HCT116 (cell line): ENCODE measurements at regions not wholly inside any gene's neighbourhood (a gene's known extent, or its start where the extent isn't known, plus 50 kb on each side); places are given as distances from the start of the nearest gene placed in this dataset.

Source experiments
- ATAC-seq: fragments of 200-7000 bp; cut with Tn5 transposase; 2 replicates; pipeline ENCODE4 v1.9.1; 2020; ENCODE audit warnings: mild to moderate bottlenecking, moderate library complexity
- BruUV-seq: library from RNA; stranded (reverse); fragments of 400-500 nt; replicated peaks from 2 replicates; lab custom pipeline; 2021; lab: Mats Ljungman, UMichigan
- CTCF ChIA-PET: fragments of 300-600 bp; sonication (Branson Sonifier 250); formaldehyde crosslinking; loops from one replicate; lab custom pipeline; 2021; ENCODE audit warnings: antibody characterized with exemption; lab: Charles Lee
- POLR2A ChIA-PET: fragments of 300-600, 350-600 bp; sonication (Branson Sonifier 250); formaldehyde crosslinking; loops from one replicate; lab custom pipeline; 2021; ENCODE audit warnings: antibody characterized with exemption; lab: Charles Lee
- RAD21 ChIA-PET, 2 experiments: fragments of 300-600 bp; sonication (Branson Sonifier 250); formaldehyde crosslinking; loops; one replicate each; lab custom pipeline; 2023; ENCODE audit warnings: low total read pairs in 2 of 2; ENCODE audit not compliant: uncharacterized antibody in 2 of 2, unreplicated experiment in 2 of 2, low non-redundant PET in 1 of 2; lab: Charles Lee
- DNase-seq: peaks from one replicate; pipeline ENCODE4 v3.0.0-alpha.2; 2010; ENCODE audit warnings: low read depth, low spot score
- H2AFZ ChIP-seq: fragments of 200-600 bp; shearing (Covaris generic), sonication (generic); 2 replicates; pipeline ENCODE4 v1.6.1; 2017; ENCODE audit warnings: low read depth, mixed run types, mixed read lengths, antibody characterized with exemption, low read length; ENCODE audit not compliant: poor library complexity, severe bottlenecking
- H3K27ac ChIP-seq: 2 replicates; pipeline ENCODE4 v1.5.1; 2012; ENCODE audit warnings: low read depth, low read length
- H3K27me3 ChIP-seq: fragments of 200-600 bp; sonication (generic); 2 replicates; pipeline ENCODE4 v1.6.1; 2016; ENCODE audit warnings: mixed run types, low read length, mixed read lengths; ENCODE audit not compliant: insufficient read depth
- H3K36me3 ChIP-seq, 2 experiments: fragments of 200-500 bp in 1 of 2; fragments of 200-600 bp in 1 of 2; sonication (Bioruptor generic) in 1 of 2; sonication (generic) in 1 of 2; 2 replicates each; pipeline versions ENCODE4 v1.5.1 to v1.6.1; 2014 to 2016; ENCODE audit warnings: low read length in 2 of 2, inconsistent platforms in 1 of 2, mixed read lengths in 1 of 2, mixed run types in 1 of 2; ENCODE audit not compliant: insufficient read depth in 2 of 2, control insufficient read depth in 1 of 2
- H3K4me1 ChIP-seq, 2 experiments: fragments of 200-600 bp in 1 of 2; sonication (generic) in 1 of 2; 2 replicates each; pipeline versions ENCODE4 v1.5.1 to v1.6.1; 2012 to 2017; ENCODE audit warnings: low read length in 2 of 2, inconsistent platforms in 1 of 2, mild to moderate bottlenecking in 1 of 2, mixed read lengths in 1 of 2, mixed run types in 1 of 2, moderate library complexity in 1 of 2; ENCODE audit not compliant: insufficient read depth in 2 of 2, control insufficient read depth in 1 of 2
- H3K4me2 ChIP-seq: fragments of 200-600 bp; sonication (generic); 2 replicates; pipeline ENCODE4 v1.6.1; 2017; ENCODE audit warnings: mixed run types, low read length, mixed read lengths
- H3K4me3 ChIP-seq, 2 experiments: fragments of 200-600 bp in 1 of 2; sonication (generic) in 1 of 2; replicated peaks in 1 of 2; 2 replicates each; pipeline ENCODE4 v1.5.1; 2011 to 2016; ENCODE audit warnings: low read length in 2 of 2, control low read depth in 1 of 2, low read depth in 1 of 2, mild to moderate bottlenecking in 1 of 2, mixed read lengths in 1 of 2, mixed run types in 1 of 2
- H3K79me2 ChIP-seq: fragments of 200-600 bp; sonication (generic); 2 replicates; pipeline ENCODE4 v1.6.1; 2017; ENCODE audit warnings: mild to moderate bottlenecking, mixed run types, low read length, moderate library complexity, mixed read lengths; ENCODE audit not compliant: insufficient read depth
- H3K9ac ChIP-seq: fragments of 200-600 bp; sonication (generic); 2 replicates; pipeline ENCODE4 v1.6.1; 2016; ENCODE audit warnings: low read length, mixed read lengths
- H3K9me2 ChIP-seq: fragments of 200-600 bp; sonication (generic), shearing (Covaris generic); 2 replicates; pipeline ENCODE4 v1.6.1; 2017; ENCODE audit warnings: mixed run types, mild to moderate bottlenecking, moderate library complexity; ENCODE audit not compliant: insufficient read depth
- H3K9me3 ChIP-seq, 2 experiments: fragments of 200-500 bp in 1 of 2; fragments of 200-600 bp in 1 of 2; sonication (Bioruptor generic) in 1 of 2; sonication (generic) in 1 of 2; 2 replicates each; pipeline ENCODE4 v1.6.1; 2014 to 2017; ENCODE audit warnings: low read length in 2 of 2, mixed read lengths in 2 of 2, inconsistent platforms in 1 of 2, low read depth in 1 of 2, mild to moderate bottlenecking in 1 of 2, mixed run types in 1 of 2, moderate library complexity in 1 of 2; ENCODE audit not compliant: control insufficient read depth in 1 of 2, insufficient read depth in 1 of 2
- H4K20me1 ChIP-seq: fragments of 200-600 bp; sonication (generic), shearing (Covaris generic); 2 replicates; pipeline ENCODE4 v1.6.1; 2017; ENCODE audit warnings: mixed run types, mild to moderate bottlenecking, moderate library complexity; ENCODE audit not compliant: insufficient read depth
- ATF3 ChIP-seq: IDR thresholded peaks from 2 replicates; pipeline ENCODE4 v1.6.1; 2012
- CEBPB ChIP-seq: IDR thresholded peaks from 2 replicates; pipeline ENCODE4 v1.6.1; 2012; ENCODE audit warnings: low read depth
- CTCF ChIP-seq, 3 experiments: fragments of 200-600 bp in 1 of 3; sonication (generic) in 1 of 3; IDR thresholded peaks in 2 of 3; conservative IDR thresholded peaks in 1 of 3; 2 replicates each; pipeline ENCODE4 v1.5.1; 2012 to 2017; ENCODE audit warnings: low read depth in 2 of 3, low read length in 2 of 3, antibody characterized with exemption in 1 of 3, borderline replicate concordance in 1 of 3, control low read depth in 1 of 3, mild to moderate bottlenecking in 1 of 3, mixed read lengths in 1 of 3, mixed run types in 1 of 3, moderate library complexity in 1 of 3; ENCODE audit not compliant: insufficient read depth in 1 of 3
- ELF1 ChIP-seq: IDR thresholded peaks from 2 replicates; pipeline ENCODE4 v1.6.1; 2012; ENCODE audit warnings: low read depth, borderline replicate concordance
- EZH2 ChIP-seq: fragments of 200-600 bp; sonication (generic); IDR thresholded peaks from 2 replicates; pipeline ENCODE4 v1.6.1; 2017; ENCODE audit warnings: antibody characterized with exemption, mixed run types
- EZH2phosphoT487 ChIP-seq: fragments of 200-600 bp; IDR thresholded peaks from 2 replicates; pipeline ENCODE4 v1.6.1; 2018; ENCODE audit warnings: antibody characterized with exemption, borderline replicate concordance
- MAX ChIP-seq: IDR thresholded peaks from 2 replicates; pipeline ENCODE4 v1.6.1; 2012
- REST ChIP-seq: IDR thresholded peaks from 2 replicates; pipeline ENCODE4 v1.6.1; 2012; ENCODE audit warnings: low read depth
- SIN3A ChIP-seq: IDR thresholded peaks from 2 replicates; pipeline ENCODE4 v1.6.1; 2012; ENCODE audit warnings: low read depth
- SP1 ChIP-seq: IDR thresholded peaks from 2 replicates; pipeline ENCODE4 v1.6.1; 2012; ENCODE audit warnings: low read depth
- SRF ChIP-seq: IDR thresholded peaks from 2 replicates; pipeline ENCODE4 v1.6.1; 2012; ENCODE audit warnings: low read depth
- ZNF274 ChIP-seq: fragments of 200-500 bp; sonication (Bioruptor generic); IDR thresholded peaks from 2 replicates; pipeline ENCODE4 v1.6.1; 2014; ENCODE audit warnings: mild to moderate bottlenecking, low read depth, low read length, inconsistent platforms
- intact Hi-C: fragments of 100-400 bp; cut with micrococcal nuclease; formaldehyde crosslinking; loops from 2 replicates; pipeline ENCODE4 v1.10.0; 2022

- Histone ChIP-seq H3K9ac (no peak overlapping the region), H3K79me2 (no peaks in the 10 kb centered on the region), H3K4me1 (no peaks in the 10 kb centered on the region), H3K27me3 (no peaks in the 10 kb centered on the region), H3K4me2 (no peak overlapping the region), H2AFZ (no peak overlapping the region), H3K4me3 (no peak overlapping the region), H3K9me2 (no peaks in the 10 kb centered on the region), H3K9me3 (peaks cover 11 to 14% of the 10 kb centered on the region in 2 experiments; a peak in 2 of 4 replicates), H3K27ac (no peak overlapping the region), H4K20me1 (no peaks in the 10 kb centered on the region; the same call in 1 of the 2 replicates), H3K36me3 (no peaks in the 10 kb centered on the region)
- ChIA-PET POLR2A (no interaction called here), RAD21 (no interaction called here), CTCF (no interaction called here)
- intact Hi-C loops: no loop called here
- no TSS peak for BruUV-seq
- ATAC-seq: no peak
- TF ChIP-seq CTCF (IDR thresholded peaks at IDR 0.05 in 2 of 3, conservative IDR thresholded peaks at IDR 0.05 in 1 of 3; ENCODE audit: borderline replicate concordance in 1 of 3, insufficient read depth in 1 of 3, low read depth in 2 of 3, low read length in 2 of 3) (no peak), ATF3 (no peak), ELF1 (no peak), EZH2phosphoT487 (no peak), EZH2 (no peak), SIN3A (no peak), REST (no peak), SRF (no peak), CEBPB (no peak), ZNF274 (no peak), MAX (no peak), SP1 (no peak)
- no peak for DNase-seq
Observed at GRCh38 chr14:26722258-26722657, 124.4 kb upstream of the NOVA1 start.
